Tibial nerve (tissue), 4 donors: ENCODE measurements at regions not wholly inside any gene's neighbourhood (a gene's known extent, or its start where the extent isn't known, plus 50 kb on each side); places are given as distances from the start of the nearest gene placed in this dataset.

Experiments
- EP300 ChIP-seq, 2 donors: sonication (generic); formaldehyde crosslinking; IDR thresholded peaks; one replicate each; pipeline ENCODE4 v1.6.1; 2017; ENCODE audit warnings: antibody characterized with exemption in 2 of 2, mild to moderate bottlenecking in 1 of 2
- POLR2A ChIP-seq, 2 donors: fragments of 450-650 bp; IDR thresholded peaks; one replicate each; pipeline ENCODE4 v1.6.1; 2017; ENCODE audit warnings: antibody characterized with exemption in 2 of 2, mild to moderate bottlenecking in 2 of 2, moderate library complexity in 2 of 2
- TF ChIP-seq, protein P1 (sequence below), 5 experiments: fragments of 200-600 bp in 3 of 5; fragments of 450-650 bp in 2 of 5; sonication (generic) in 3 of 5; IDR thresholded peaks; one replicate each; pipeline ENCODE4 v1.5.1; 2016 to 2019; ENCODE audit warnings: antibody characterized with exemption in 5 of 5, mild to moderate bottlenecking in 3 of 5, moderate library complexity in 2 of 5

DNA sequence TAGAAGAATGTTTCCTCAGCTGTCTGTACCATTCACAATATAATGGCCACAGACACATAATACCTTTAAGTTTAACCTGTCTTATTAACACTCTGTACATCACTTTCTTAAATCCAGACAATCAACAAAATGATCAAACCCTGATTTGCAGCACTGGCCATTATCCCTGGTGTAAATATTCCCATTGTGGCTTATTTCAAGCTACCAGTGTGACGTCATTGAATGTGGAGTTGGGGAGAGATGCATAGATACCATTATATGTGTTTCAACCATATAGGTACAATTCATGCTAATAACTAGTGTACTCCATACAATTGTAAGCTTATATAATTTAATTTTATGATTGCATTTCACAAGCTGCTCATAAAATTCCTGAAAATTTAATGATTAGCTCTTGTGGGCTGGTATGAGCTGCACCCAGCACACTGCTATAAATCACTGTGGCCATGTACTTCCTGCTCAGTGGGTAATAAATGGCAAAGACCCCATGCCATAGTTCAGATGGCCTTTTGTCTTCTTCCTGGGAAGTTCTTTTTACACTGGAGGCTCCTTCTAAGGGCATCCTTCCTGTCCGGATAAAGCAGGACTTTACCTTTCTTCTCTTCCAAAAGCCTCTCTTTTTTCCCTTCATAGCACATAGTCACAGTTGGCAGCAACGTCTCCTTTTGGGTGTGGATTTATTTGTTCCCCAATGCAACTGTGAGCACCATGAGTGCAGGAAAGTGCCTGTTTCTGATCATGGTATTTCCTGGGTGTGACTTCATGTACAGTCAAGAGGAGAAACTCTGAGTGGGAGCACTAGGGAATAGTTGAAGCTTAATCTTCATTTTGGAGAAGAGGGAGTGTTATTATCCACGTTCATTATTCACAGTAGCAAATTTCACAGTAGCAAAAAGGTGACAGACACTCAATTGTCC lies 87.8 kb downstream of the MIAT start:
- TF ChIP-seq, protein P1, sequence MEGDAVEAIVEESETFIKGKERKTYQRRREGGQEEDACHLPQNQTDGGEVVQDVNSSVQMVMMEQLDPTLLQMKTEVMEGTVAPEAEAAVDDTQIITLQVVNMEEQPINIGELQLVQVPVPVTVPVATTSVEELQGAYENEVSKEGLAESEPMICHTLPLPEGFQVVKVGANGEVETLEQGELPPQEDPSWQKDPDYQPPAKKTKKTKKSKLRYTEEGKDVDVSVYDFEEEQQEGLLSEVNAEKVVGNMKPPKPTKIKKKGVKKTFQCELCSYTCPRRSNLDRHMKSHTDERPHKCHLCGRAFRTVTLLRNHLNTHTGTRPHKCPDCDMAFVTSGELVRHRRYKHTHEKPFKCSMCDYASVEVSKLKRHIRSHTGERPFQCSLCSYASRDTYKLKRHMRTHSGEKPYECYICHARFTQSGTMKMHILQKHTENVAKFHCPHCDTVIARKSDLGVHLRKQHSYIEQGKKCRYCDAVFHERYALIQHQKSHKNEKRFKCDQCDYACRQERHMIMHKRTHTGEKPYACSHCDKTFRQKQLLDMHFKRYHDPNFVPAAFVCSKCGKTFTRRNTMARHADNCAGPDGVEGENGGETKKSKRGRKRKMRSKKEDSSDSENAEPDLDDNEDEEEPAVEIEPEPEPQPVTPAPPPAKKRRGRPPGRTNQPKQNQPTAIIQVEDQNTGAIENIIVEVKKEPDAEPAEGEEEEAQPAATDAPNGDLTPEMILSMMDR (IDR thresholded peaks at IDR 0.05): no peak
- TF ChIP-seq POLR2A (IDR thresholded peaks at IDR 0.05) (no peak), EP300 (IDR thresholded peaks at IDR 0.05) (no peak)
